H9 (cell line): ENCODE measurements at regions not wholly inside any gene's neighbourhood (a gene's known extent, or its start where the extent isn't known, plus 50 kb on each side); places are given as distances from the start of the nearest gene placed in this dataset.

Experiments used
- DNase-seq: peaks from one replicate; pipeline ENCODE4 v3.0.0-alpha.2; 2017
- H2AFZ ChIP-seq: one replicate; pipeline ENCODE4 v1.6.1; 2013; ENCODE audit warnings: mild to moderate bottlenecking, low read length, control low read depth, moderate library complexity
- H2AK5ac ChIP-seq: 2 replicates; pipeline ENCODE4 v1.6.1; 2013; ENCODE audit warnings: low read length, control low read depth, mixed read lengths; ENCODE audit not compliant: insufficient read length
- H2BK120ac ChIP-seq: one replicate; pipeline ENCODE4 v1.6.1; 2013; ENCODE audit warnings: low read depth, mild to moderate bottlenecking, low read length, control low read depth, inconsistent platforms; ENCODE audit not compliant: poor library complexity, severe bottlenecking
- H2BK12ac ChIP-seq: 2 replicates; pipeline ENCODE4 v1.6.1; 2013; ENCODE audit warnings: low read length, control low read depth, mixed read lengths, low read depth; ENCODE audit not compliant: insufficient read length
- H2BK15ac ChIP-seq: 2 replicates; pipeline ENCODE4 v1.6.1; 2013; ENCODE audit warnings: low read depth, low read length, control low read depth
- H2BK20ac ChIP-seq: one replicate; pipeline ENCODE4 v1.6.1; 2013; ENCODE audit warnings: low read depth, mild to moderate bottlenecking, low read length, control low read depth, inconsistent platforms; ENCODE audit not compliant: poor library complexity, severe bottlenecking
- H2BK5ac ChIP-seq: 2 replicates; pipeline ENCODE4 v1.6.1; 2013; ENCODE audit warnings: low read length, control low read depth, mixed read lengths; ENCODE audit not compliant: insufficient read length
- H3K14ac ChIP-seq: 2 replicates; pipeline ENCODE4 v1.6.1; 2013; ENCODE audit warnings: low read length, control low read depth; ENCODE audit not compliant: insufficient read depth
- H3K18ac ChIP-seq: 2 replicates; pipeline ENCODE4 v1.6.1; 2013; ENCODE audit warnings: low read depth, mild to moderate bottlenecking, mixed read lengths, low read length, control low read depth; ENCODE audit not compliant: insufficient read length
- H3K23ac ChIP-seq: 2 replicates; pipeline ENCODE4 v1.6.1; 2013; ENCODE audit warnings: low read length, control low read depth, mixed read lengths, low read depth; ENCODE audit not compliant: insufficient read length
- H3K23me2 ChIP-seq: 2 replicates; pipeline ENCODE4 v1.6.1; 2013; ENCODE audit warnings: low read depth, mild to moderate bottlenecking, mixed read lengths, low read length, control low read depth; ENCODE audit not compliant: insufficient read length, poor library complexity, severe bottlenecking
- H3K27ac ChIP-seq: 2 replicates; pipeline ENCODE4 v1.5.1; 2013; ENCODE audit warnings: low read length, control low read depth, mixed read lengths, low read depth; ENCODE audit not compliant: insufficient read length
- H3K27me3 ChIP-seq: 2 replicates; pipeline ENCODE4 v1.6.1; 2013; ENCODE audit warnings: low read length, control low read depth, inconsistent platforms; ENCODE audit not compliant: insufficient read depth
- H3K4ac ChIP-seq: 2 replicates; pipeline ENCODE4 v1.6.1; 2013; ENCODE audit warnings: low read depth, mild to moderate bottlenecking, control low read depth, inconsistent platforms, low read length, moderate library complexity
- H3K4me1 ChIP-seq: 2 replicates; pipeline ENCODE4 v1.6.1; 2013; ENCODE audit warnings: low read length, control low read depth, inconsistent platforms; ENCODE audit not compliant: insufficient read depth
- H3K4me2 ChIP-seq: 2 replicates; pipeline ENCODE4 v1.6.1; 2013; ENCODE audit warnings: low read length, control low read depth, mixed read lengths; ENCODE audit not compliant: insufficient read length, insufficient read depth
- H3K56ac ChIP-seq: 2 replicates; pipeline ENCODE4 v1.6.1; 2013; ENCODE audit warnings: low read depth, mild to moderate bottlenecking, mixed read lengths, low read length, control low read depth; ENCODE audit not compliant: insufficient read length
- H3K79me1 ChIP-seq: 2 replicates; pipeline ENCODE4 v1.6.1; 2013; ENCODE audit warnings: low read depth, mild to moderate bottlenecking, moderate library complexity, low read length, control low read depth, inconsistent platforms; ENCODE audit not compliant: insufficient read depth, poor library complexity, severe bottlenecking
- H3K79me2 ChIP-seq: 2 replicates; pipeline ENCODE4 v1.6.1; 2013; ENCODE audit warnings: low read length, control low read depth, inconsistent platforms; ENCODE audit not compliant: insufficient read depth
- H3K9ac ChIP-seq: 2 replicates; pipeline ENCODE4 v1.6.1; 2013; ENCODE audit warnings: low read length, control low read depth, mixed read lengths; ENCODE audit not compliant: insufficient read length; ENCODE audit errors: extremely low read depth
- H3K9me3 ChIP-seq: one replicate; pipeline ENCODE4 v1.6.1; 2013; ENCODE audit warnings: low read depth, low read length, inconsistent platforms; ENCODE audit not compliant: control insufficient read depth
- H3T11ph ChIP-seq: one replicate; pipeline ENCODE4 v1.6.1; 2013; ENCODE audit warnings: mild to moderate bottlenecking, low read length, control low read depth, inconsistent platforms
- H4K20me1 ChIP-seq: one replicate; pipeline ENCODE4 v1.6.1; 2013; ENCODE audit not compliant: control insufficient read depth, insufficient read length, insufficient read depth
- H4K5ac ChIP-seq: 2 replicates; pipeline ENCODE4 v1.6.1; 2013; ENCODE audit warnings: low read depth, mild to moderate bottlenecking, mixed read lengths, low read length, control low read depth; ENCODE audit not compliant: insufficient read length
- H4K8ac ChIP-seq: replicated peaks from 2 replicates; pipeline ENCODE4 v1.6.1; 2013; ENCODE audit warnings: low read length, control low read depth, mixed read lengths, low read depth; ENCODE audit not compliant: insufficient read length
- H4K91ac ChIP-seq: 2 replicates; pipeline ENCODE4 v1.6.1; 2013; ENCODE audit warnings: low read depth, mild to moderate bottlenecking, moderate library complexity, mixed read lengths, low read length, control low read depth; ENCODE audit not compliant: insufficient read length
- H3K27ac Mint-ChIP-seq, 3 experiments: 2 replicates in 2 of 3; 3 replicates in 1 of 3; pipeline ENCODE4 v1.8.0; 2020 to 2021; ENCODE audit warnings: mixed read lengths in 3 of 3, mild to moderate bottlenecking in 1 of 3, moderate library complexity in 1 of 3
- H3K27me3 Mint-ChIP-seq: 2 replicates; pipeline ENCODE4 v1.8.0; 2021; ENCODE audit warnings: low read depth, mild to moderate bottlenecking, moderate library complexity, mixed read lengths
- H3K36me3 Mint-ChIP-seq, 3 experiments: 2 replicates in 2 of 3; 3 replicates in 1 of 3; pipeline ENCODE4 v1.8.0; 2020 to 2021; ENCODE audit warnings: low read depth in 3 of 3, mixed read lengths in 3 of 3; ENCODE audit not compliant: insufficient read depth in 1 of 3
- H3K4me1 Mint-ChIP-seq, 2 experiments: 2 replicates each; pipeline ENCODE4 v1.8.0; 2020; ENCODE audit warnings: mixed read lengths in 2 of 2
- H3K4me3 Mint-ChIP-seq, 2 experiments: 2 replicates in 1 of 2; 3 replicates in 1 of 2; pipeline ENCODE4 v1.8.0; 2020 to 2021; ENCODE audit warnings: mild to moderate bottlenecking in 2 of 2, mixed read lengths in 2 of 2, moderate library complexity in 1 of 2
- H3K9me3 Mint-ChIP-seq, 2 experiments: 2 replicates in 1 of 2; 3 replicates in 1 of 2; pipeline ENCODE4 v1.8.0; 2020; ENCODE audit warnings: mild to moderate bottlenecking in 2 of 2, mixed read lengths in 2 of 2, moderate library complexity in 1 of 2
- WGBS: extraction: QIAGEN DNeasy Blood & Tissue Kit; methylation state at CpG from one replicate; pipeline ENCODE4 v1.1.7; 2013; ENCODE audit warnings: missing lambda C conversion rate, low lambda C conversion rate, mixed read lengths; ENCODE audit not compliant: insufficient read length; ENCODE audit errors: extremely low coverage; 5-methylcytosine and 5-hydroxymethylcytosine counted together
- TF ChIP-seq, protein P1 (sequence below): fragments of 200-600 bp; sonication (generic); conservative IDR thresholded peaks from 3 replicates; pipeline ENCODE4 v1.8.0; 2021; ENCODE audit warnings: antibody characterized with exemption, mild to moderate bottlenecking

- Histone ChIP-seq H3K9ac (no peak overlapping the region), H3K14ac (no peak overlapping the region), H2AFZ (no peak overlapping the region), H3K18ac (no peak overlapping the region), H3K79me1 (no peaks in the 10 kb centered on the region), H4K20me1 (no peaks in the 10 kb centered on the region), H3T11ph (no peak overlapping the region), H2BK20ac (no peak overlapping the region), H3K27ac (no peak overlapping the region), H3K27me3 (no peaks in the 10 kb centered on the region), H2BK120ac (no peak overlapping the region), H3K4ac (no peak overlapping the region), H4K91ac (no peak overlapping the region), H3K4me2 (no peak overlapping the region), H3K23ac (no peak overlapping the region), H2BK5ac (no peak overlapping the region), H4K5ac (no peak overlapping the region), H3K79me2 (no peaks in the 10 kb centered on the region), H4K8ac (no peak overlapping the region), H3K4me1 (no peaks in the 10 kb centered on the region), H2AK5ac (no peak overlapping the region), H3K56ac (no peak overlapping the region), H3K23me2 (no peaks in the 10 kb centered on the region), H2BK12ac (no peak overlapping the region), H3K9me3 (no peaks in the 10 kb centered on the region), H2BK15ac (no peak overlapping the region)
- Mint-ChIP-seq H3K27ac (no peak overlapping the region), H3K4me1 (no peaks in the 10 kb centered on the region), H3K9me3 (peaks cover 8 to 9% of the 10 kb centered on the region in 2 experiments; a peak in 4 of 5 replicates), H3K36me3 (peaks cover 0 to 8% (median 0%) of the 10 kb centered on the region in 3 experiments; a peak in 1 of 7 replicates), H3K4me3 (no peak overlapping the region), H3K27me3 (peaks cover 32% of the 10 kb centered on the region)
- no peak for DNase-seq
- no CpG with 5 or more reads among the region's 4 CpGs for WGBS
- TF ChIP-seq, protein P1, sequence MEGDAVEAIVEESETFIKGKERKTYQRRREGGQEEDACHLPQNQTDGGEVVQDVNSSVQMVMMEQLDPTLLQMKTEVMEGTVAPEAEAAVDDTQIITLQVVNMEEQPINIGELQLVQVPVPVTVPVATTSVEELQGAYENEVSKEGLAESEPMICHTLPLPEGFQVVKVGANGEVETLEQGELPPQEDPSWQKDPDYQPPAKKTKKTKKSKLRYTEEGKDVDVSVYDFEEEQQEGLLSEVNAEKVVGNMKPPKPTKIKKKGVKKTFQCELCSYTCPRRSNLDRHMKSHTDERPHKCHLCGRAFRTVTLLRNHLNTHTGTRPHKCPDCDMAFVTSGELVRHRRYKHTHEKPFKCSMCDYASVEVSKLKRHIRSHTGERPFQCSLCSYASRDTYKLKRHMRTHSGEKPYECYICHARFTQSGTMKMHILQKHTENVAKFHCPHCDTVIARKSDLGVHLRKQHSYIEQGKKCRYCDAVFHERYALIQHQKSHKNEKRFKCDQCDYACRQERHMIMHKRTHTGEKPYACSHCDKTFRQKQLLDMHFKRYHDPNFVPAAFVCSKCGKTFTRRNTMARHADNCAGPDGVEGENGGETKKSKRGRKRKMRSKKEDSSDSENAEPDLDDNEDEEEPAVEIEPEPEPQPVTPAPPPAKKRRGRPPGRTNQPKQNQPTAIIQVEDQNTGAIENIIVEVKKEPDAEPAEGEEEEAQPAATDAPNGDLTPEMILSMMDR: no peak
Observed at GRCh38 chr20:23197836-23198235, 111.7 kb upstream of the CD93 start.
